ENCODE measurements at regions not wholly inside any gene's neighbourhood (a gene's known extent, or its start where the extent isn't known, plus 50 kb on each side); places are given as distances from the start of the nearest gene placed in this dataset.
"Not testable (repeated sequence)": the region's sequence is repeated elsewhere in the genome, so short reads cannot be mapped to it uniquely, and the experiment has no call there.

DNA sequence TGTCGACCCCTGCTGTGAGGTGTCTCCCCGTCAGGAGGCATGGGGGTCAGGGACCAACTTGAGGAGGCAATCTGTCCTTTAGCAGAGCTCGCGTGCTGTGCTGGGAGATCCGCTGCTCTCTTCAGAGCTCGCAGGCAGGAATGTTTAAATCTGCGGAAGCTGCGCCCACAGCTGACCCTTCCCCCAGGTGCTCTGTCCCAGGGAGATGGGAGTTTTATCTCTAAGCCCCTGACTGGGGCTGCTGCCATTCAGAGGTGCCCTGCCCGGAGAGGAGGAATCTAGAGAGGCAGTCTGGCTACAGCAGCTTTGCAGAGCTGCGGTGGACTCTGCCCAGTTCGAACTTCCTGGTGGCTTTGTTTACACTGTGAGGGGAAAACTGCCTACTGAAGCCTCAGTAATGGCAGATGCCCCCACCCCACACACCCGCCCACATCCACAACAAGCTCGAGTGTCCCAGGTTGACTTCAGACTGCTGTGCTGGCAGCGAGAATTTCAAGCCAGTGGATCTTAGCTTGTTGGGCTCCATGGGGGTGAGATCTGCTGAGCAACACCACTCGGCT is 133.1 kb downstream of the CENPC start:
- not testable (repeated sequence) for DNase-seq (ENCODE audit: low read depth)

DNA sequence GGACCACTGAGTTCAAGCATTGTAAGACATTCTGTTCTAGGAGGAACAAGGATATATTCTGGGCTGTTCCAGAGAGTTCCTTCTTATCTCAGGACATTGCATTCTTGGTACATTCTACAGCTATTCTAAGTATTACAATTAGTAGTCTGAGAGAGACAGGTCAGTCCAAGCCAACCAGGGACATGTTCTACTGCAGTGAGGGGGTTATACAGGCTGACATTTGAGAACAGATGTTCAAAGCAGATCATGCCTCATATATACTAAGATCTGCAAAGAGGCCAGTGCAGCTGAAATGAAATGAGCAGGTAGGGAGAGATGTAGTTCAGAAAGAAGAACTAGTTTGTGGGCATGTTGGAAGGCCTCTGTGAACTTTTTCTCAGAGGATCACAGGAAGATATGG is 142.0 kb downstream of the CENPC start:
- no peak for DNase-seq (ENCODE audit: low read depth)

- no peak for DNase-seq (ENCODE audit: low read depth)
Observed at GRCh38 chr4:67401902-67402301, 143.4 kb downstream of the CENPC start.

DNA sequence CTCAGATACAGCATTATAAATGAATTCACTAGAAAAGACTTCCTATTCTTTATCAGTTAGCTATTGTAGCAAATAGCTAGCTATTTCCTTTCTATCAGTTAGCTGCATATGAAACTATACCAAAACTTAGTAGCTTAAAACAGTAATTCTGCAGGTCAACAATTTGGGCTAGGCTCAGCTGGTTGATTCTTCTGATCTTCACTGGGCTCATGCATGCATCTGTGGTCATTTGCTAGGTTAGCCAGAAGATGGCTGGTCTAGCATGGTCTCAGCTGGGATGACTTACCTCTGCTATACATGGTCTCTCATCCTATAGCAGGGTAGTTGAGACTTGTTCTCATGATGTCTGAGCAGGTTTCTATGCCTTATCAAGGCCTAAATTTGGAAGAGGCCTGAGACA is 147.4 kb downstream of the CENPC start:
- DNase-seq (ENCODE audit: low read depth) = no peak

DNA sequence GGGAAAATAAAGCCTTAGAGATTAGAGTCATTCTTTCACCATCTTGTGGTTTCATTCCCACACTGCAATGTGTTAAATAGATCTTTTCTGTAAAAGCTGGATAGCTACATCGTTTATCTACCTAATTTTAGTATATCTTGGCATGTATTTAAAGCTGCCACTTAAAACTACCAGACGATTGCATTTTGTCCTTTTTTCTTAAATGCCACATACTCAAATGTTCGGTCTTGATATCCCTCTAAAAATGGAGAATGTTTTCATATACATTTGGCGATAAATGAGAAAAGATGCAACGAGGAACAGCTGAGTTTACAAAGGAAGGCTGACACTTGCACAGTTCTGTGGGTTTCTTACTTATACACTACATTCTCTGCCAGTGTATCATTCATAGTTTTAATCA is 148.3 kb downstream of the CENPC start:
- DNase-seq (ENCODE audit: low read depth) = no peak

DNA sequence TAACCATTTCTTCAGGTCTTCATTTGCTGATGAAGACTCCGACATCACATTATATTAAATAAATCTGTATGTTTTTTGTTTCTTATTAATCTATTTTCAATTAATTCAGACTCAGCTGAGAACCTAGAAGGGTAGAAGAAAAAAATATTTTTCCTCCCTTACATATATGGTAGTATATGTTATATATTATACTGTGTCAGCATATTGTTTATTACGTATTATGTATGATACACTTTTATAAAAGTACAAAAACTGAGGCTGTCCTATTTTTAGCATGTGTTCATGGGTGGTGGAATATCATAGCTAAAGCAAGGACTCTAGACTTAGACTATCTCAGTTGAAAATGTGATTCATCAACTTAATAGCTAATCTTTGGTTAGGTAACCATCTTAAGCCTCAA is 149.3 kb downstream of the CENPC start:
- no peak for DNase-seq (ENCODE audit: low read depth)

DNA sequence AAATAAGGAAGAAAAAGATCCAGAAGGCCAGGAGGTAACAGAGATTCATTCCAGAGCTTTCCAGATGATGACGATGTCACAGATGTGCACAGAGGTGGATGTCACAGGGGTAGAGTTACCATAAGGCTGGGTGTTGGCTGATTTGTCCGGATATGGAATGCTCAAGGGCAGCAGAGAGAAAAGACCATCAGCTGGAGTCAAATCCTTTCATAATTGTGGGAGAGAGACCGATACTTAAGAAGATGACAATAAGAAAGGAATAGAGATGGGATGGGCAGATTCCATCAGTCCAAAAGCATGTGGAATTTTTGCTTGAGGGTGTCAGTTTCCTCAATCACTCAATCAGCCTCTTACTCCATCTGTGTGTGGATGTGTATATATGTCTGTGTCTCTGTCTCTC is 150.4 kb downstream of the CENPC start:
- no peak for DNase-seq (ENCODE audit: low read depth)

- DNase-seq (ENCODE audit: low read depth) = no peak
Observed at GRCh38 chr4:67393699-67394281, 151.5 kb downstream of the CENPC start.

DNA sequence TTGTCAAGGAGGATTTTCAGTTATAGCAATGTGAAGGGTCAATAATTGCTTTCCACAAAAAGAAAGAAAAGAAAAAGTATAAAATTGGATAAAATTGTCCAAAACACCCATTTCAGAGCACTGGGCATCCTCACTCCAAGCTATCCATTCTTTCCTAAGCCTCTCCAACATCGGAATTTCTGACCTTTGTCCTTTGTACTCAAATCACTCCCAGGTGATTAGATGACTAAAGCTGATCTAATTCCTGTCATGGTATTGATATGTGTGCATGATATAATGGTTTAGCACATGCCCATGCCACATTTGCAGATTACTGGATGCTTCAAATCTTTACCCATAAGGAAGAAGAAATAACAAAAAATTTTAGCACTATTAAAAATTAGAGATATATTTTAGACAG is 152.3 kb downstream of the CENPC start:
- DNase-seq (ENCODE audit: low read depth) = no peak

GRCh38 chr4:67381406-67381804 is 163.9 kb downstream of the CENPC start:
- DNase-seq (ENCODE audit: low read depth) = not testable (repeated sequence)

- not testable (repeated sequence) for DNase-seq (ENCODE audit: low read depth)
Observed at GRCh38 chr4:67380702-67381405, 164.4 kb downstream of the CENPC start.

- no peak for DNase-seq (ENCODE audit: low read depth)
Observed at GRCh38 chr4:67380154-67380553, 165.1 kb downstream of the CENPC start.

GRCh38 chr4:67375291-67375690 is 170.0 kb downstream of the CENPC start:
- no peak for DNase-seq (ENCODE audit: low read depth)

- DNase-seq (ENCODE audit: low read depth) = no peak
Observed at GRCh38 chr4:67371615-67372014, 173.7 kb downstream of the CENPC start.

DNA sequence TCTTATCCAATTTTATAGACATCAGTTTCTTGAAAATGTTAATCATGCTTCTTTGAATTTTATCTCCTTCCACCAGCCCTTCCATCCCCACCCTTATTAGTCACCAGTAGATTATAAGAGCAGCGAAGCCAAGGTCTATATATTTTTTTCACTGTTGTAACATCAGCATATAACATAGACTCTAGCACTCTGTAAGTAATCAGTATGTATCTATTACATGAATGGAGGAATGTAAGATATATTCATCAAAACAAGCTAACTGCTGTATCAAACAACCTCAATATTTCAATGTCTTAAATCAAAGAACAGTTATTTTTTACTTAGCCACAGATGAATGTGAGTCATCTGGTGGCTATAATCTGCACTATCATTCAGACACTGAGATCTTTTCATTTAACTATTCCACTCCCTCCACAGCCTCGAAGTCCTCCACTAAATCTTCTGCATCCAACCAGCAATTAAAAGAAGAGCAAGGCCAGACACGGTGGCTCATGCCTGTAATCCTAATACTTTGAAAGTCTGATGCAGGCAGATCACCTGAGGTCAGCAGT is 178.9 kb downstream of the CENPC start:
- no peak for DNase-seq (ENCODE audit: low read depth)

DNA sequence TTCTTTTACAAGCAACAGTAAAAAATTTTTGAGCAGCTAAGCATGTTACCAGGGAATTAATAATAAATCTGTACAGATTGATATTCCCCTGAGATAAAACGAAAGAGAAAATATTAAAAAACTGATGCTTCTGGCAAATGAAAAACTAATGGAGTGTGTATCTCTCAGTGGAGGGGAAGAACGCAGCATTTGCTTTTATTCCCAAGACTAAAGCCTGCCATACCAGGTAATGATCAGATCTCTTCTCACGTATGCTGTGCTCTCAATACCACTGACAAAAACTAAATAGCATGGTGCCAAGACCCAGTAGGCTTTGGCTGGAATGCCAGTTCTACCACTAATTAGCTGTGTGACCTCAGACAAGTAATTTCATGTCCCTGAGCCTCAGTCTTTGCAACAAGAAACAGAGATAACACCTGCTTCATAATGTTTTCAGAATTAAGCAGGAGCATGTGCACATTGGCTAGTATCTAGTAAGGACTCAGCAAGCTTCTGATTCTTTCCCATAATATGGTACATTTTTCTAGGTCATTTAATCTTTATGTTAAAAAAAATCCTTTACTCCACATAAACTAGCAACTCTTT is 179.6 kb downstream of the CENPC start:
- DNase-seq (ENCODE audit: low read depth) = no peak

GRCh38 chr4:67355806-67356205 is 189.5 kb downstream of the CENPC start:
- DNase-seq (ENCODE audit: low read depth) = no peak

DNA sequence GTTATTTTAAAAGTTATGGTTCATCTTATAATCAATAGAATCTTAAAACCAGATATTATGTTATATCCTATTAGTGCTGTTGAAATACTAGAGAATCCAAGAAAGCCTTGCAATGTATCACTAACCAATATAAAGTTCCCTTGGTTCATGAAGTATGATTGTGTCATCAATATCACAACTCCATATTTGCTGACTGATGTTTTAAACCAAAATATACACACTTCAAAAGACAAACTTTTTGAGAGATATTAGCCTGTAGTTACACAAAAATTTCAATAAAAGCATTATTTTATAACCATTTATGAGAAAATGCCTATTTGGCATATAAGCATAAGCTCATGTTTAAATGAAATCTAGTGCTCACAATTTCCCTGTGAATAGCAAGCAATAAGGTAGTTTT is 198.6 kb downstream of the CENPC start:
- no peak for DNase-seq (ENCODE audit: low read depth)

DNA sequence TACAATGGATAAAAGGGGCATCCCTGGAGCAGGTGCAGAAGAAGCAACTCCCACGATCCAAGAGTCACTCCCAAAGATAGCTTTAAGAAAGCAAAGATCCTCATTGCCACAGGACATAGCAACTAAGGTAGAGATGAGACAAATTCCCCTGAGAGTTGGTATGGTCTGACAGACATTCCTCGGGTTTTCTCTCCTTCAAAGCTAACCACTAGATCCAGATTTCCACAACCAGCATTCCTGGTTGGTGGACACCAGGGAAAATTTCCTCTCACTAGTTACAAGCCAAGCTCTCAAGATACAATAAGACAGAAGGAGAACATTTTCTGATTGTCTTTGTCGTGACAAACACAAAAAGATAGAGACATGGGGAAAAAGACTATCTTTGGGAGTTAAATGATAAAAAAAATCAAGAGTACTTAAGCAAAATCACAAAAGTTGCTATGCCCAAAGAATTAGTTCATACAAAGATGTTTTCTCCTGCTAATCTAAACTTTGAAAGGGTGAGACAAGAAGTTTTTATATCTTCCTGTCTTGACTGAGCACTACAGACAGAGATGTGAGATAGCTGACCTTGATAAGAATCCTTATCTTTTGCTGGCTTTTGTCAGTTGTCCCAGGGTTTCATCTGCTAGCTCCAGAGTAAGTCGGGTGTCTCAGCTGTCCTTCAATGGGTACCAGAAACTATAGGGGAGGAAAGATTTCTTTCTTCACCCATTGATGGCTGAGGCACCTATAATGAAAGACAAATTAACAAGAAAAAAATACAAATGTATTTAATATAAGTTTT is 200.5 kb downstream of the CENPC start:
- no peak for DNase-seq (ENCODE audit: low read depth)

- DNase-seq (ENCODE audit: low read depth) = no peak
Observed at GRCh38 chr4:67343199-67343598, 202.1 kb downstream of the CENPC start.

DNA sequence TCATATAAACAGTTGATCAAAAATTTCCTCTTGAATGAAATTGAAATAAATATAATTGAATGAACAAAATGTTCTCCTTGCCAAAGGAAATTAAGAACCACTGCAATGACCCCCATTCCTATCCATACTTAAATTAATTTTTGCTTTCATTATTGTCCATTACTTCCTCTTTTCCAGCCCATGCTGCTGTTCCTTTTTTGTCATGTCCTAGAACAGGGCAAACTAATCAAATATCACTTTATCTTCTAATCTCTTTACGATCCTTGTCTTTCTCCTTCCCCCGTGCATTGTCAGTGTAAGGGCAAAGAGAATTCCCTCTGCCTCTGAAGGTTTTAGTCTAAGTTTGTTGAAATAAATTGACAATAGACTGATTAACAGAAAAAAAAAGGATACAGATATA is 203.0 kb downstream of the CENPC start:
- DNase-seq (ENCODE audit: low read depth) = no peak

- no peak for DNase-seq (ENCODE audit: low read depth)
Observed at GRCh38 chr4:67333664-67334063, 211.6 kb downstream of the CENPC start.

Measured in stimulated activated CD8-positive, alpha-beta memory T cell treated with anti-CD3 and anti-CD28 coated beads, Interleukin-7, amount 100 ng/mL, for 24 hours (primary cell).